ENCODE measurements at regions not wholly inside any gene's neighbourhood (a gene's known extent, or its start where the extent isn't known, plus 50 kb on each side); places are given as distances from the start of the nearest gene placed in this dataset.
"Not testable (repeated sequence)": the region's sequence is repeated elsewhere in the genome, so short reads cannot be mapped to it uniquely, and the experiment has no call there.

DNA sequence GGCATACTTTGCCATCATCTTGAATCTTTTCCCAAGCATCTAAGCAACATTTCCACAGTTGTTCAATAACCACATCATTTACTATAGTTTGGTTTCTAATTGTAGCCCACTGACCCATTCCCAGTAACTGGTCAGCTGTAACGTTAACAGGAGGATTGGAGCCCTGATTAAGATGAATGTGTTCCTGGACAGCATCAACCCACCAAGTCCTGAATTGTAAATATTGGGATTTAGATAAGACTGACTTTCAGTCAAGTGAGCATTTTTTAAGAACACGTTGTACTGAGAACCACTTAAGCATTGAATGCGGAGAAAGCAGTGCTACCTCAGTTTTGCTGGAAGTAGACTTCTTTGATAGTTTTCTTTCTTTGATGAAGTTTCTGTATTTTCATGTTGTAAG, 53.3 kb upstream of the ARL4D start:
- not testable (repeated sequence) for H3K4me3 ChIP-seq (ENCODE audit: extremely low read depth, insufficient read depth, low read length, poor library complexity, severe bottlenecking); H3K36me3 ChIP-seq (ENCODE audit: control insufficient read depth, insufficient read depth, low read length); H3K27ac ChIP-seq (ENCODE audit: low read depth, low read length, severe bottlenecking)
- no CpG with 5 or more reads among the region's 3 CpGs for WGBS, 2 experiments (ENCODE audit: insufficient coverage in 2 of 2)
- Histone ChIP-seq H3K9me3 (ENCODE audit: control insufficient read depth, low read length) (peaks cover 35% of the 10 kb centered on the region), H3K4me1 (ENCODE audit: control insufficient read depth, insufficient read depth, low read length, poor library complexity, severe bottlenecking) (peaks cover 11% of the 10 kb centered on the region)

DNA sequence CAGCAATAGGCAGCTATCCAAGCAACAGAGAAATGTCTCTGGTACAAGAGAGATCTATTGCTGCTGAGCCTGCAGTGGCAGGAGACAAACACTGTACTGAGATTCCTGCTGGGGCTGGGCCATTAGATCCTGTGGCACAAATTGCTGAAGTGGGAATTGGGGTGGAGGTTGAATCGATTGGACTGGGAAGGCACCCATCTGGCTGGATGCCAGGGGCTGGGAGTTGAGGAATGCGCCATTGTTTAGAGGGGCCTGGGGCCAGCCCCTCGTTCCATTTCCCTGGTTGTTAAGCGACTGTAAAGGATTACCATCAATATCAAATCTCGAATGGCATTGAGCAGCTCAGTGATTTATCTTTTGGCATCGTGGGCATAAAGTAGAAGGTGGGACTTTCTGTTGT, 54.1 kb upstream of the ARL4D start:
- Histone ChIP-seq H3K4me1 (ENCODE audit: control insufficient read depth, insufficient read depth, low read length, poor library complexity, severe bottlenecking) (peaks cover 11% of the 10 kb centered on the region), H3K9me3 (ENCODE audit: control insufficient read depth, low read length) (peaks cover 29% of the 10 kb centered on the region), H3K27ac (ENCODE audit: low read depth, low read length, severe bottlenecking) (no peak overlapping the region), H3K36me3 (ENCODE audit: control insufficient read depth, insufficient read depth, low read length) (no peaks in the 10 kb centered on the region), H3K4me3 (ENCODE audit: extremely low read depth, insufficient read depth, low read length, poor library complexity, severe bottlenecking) (no peak overlapping the region)
- WGBS, 2 experiments (ENCODE audit: insufficient coverage in 2 of 2): 89 to 98% methylated on average over 4 to 6 of the region's 6 CpGs

- peaks cover 11% of the 10 kb centered on the region for H3K4me1 ChIP-seq (ENCODE audit: control insufficient read depth, insufficient read depth, low read length, poor library complexity, severe bottlenecking)
- H3K4me3 ChIP-seq (ENCODE audit: extremely low read depth, insufficient read depth, low read length, poor library complexity, severe bottlenecking): no peak overlapping the region
- WGBS, 2 experiments (ENCODE audit: insufficient coverage in 2 of 2): 93 to 100% methylated on average over 1 to 4 of the region's 5 CpGs
- H3K27ac ChIP-seq (ENCODE audit: low read depth, low read length, severe bottlenecking): no peak overlapping the region
- no peaks in the 10 kb centered on the region for H3K36me3 ChIP-seq (ENCODE audit: control insufficient read depth, insufficient read depth, low read length)
- H3K9me3 ChIP-seq (ENCODE audit: control insufficient read depth, low read length): peaks cover 8% of the 10 kb centered on the region
These were observed 56.3 kb upstream of the ARL4D start for GRCh38 chr17:43342589-43342890.

- Histone ChIP-seq H3K9me3 (ENCODE audit: control insufficient read depth, low read length) (peaks cover 2% of the 10 kb centered on the region), H3K4me1 (ENCODE audit: control insufficient read depth, insufficient read depth, low read length, poor library complexity, severe bottlenecking) (peaks cover 11% of the 10 kb centered on the region), H3K4me3 (ENCODE audit: extremely low read depth, insufficient read depth, low read length, poor library complexity, severe bottlenecking) (no peak overlapping the region), H3K36me3 (ENCODE audit: control insufficient read depth, insufficient read depth, low read length) (no peaks in the 10 kb centered on the region), H3K27ac (ENCODE audit: low read depth, low read length, severe bottlenecking) (no peak overlapping the region)
- 76 to 81% methylated on average over 6 to 7 of the region's 7 CpGs for WGBS, 2 experiments (ENCODE audit: insufficient coverage in 2 of 2)
These were observed 56.8 kb upstream of the ARL4D start for GRCh38 chr17:43341715-43342588.

GRCh38 chr17:43338886-43339516, 59.8 kb upstream of the ARL4D start:
- Histone ChIP-seq H3K9me3 (ENCODE audit: control insufficient read depth, low read length) (no peaks in the 10 kb centered on the region), H3K4me3 (ENCODE audit: extremely low read depth, insufficient read depth, low read length, poor library complexity, severe bottlenecking) (no peak overlapping the region), H3K4me1 (ENCODE audit: control insufficient read depth, insufficient read depth, low read length, poor library complexity, severe bottlenecking) (peaks cover 14% of the 10 kb centered on the region), H3K36me3 (ENCODE audit: control insufficient read depth, insufficient read depth, low read length) (no peaks in the 10 kb centered on the region), H3K27ac (ENCODE audit: low read depth, low read length, severe bottlenecking) (no peak overlapping the region)
- WGBS, 2 experiments (ENCODE audit: insufficient coverage in 2 of 2): 67 to 71% methylated on average over 8 to 9 of the region's 11 CpGs

DNA sequence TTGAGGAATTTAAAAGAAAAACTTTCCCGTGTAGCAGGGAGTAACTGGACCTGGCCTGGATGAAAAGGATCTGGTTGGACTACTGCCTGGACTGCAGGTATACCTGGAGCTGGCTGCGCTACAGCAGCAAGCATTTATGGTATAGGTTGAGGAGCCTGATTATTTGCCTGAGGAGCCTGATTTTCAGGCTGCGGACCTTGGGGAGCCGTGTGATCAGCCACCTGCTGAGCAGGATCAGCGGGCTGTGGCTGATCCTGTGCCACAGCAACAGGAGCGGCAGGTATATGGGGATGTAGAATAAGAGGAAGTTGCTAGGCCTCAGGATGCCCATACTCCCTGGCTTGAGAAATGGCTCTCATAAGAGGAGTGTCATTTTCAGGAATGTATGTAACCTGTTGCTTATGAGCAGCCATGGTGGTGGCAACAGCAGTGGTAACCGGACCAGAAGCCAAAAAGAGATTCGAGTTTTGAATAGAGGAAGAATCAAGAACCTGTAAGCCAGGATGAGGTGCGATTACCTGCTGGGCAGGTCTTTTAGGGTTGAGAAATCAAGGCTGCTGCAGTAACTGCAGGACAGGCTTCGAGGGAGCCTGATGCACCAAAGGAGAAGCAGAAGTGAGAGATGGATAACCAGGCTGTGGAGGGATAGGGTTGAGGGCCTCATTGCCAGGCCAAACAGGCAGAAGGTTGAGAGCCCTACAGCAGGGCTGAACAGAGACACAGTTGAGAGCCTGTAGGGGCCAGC, 60.9 kb upstream of the ARL4D start:
- Histone ChIP-seq H3K9me3 (ENCODE audit: control insufficient read depth, low read length) (no peaks in the 10 kb centered on the region), H3K27ac (ENCODE audit: low read depth, low read length, severe bottlenecking) (no peak overlapping the region), H3K36me3 (ENCODE audit: control insufficient read depth, insufficient read depth, low read length) (no peaks in the 10 kb centered on the region), H3K4me3 (ENCODE audit: extremely low read depth, insufficient read depth, low read length, poor library complexity, severe bottlenecking) (no peak overlapping the region), H3K4me1 (ENCODE audit: control insufficient read depth, insufficient read depth, low read length, poor library complexity, severe bottlenecking) (peaks cover 19% of the 10 kb centered on the region)
- 83 to 85% methylated on average over 10 of the region's 10 CpGs for WGBS, 2 experiments (ENCODE audit: insufficient coverage in 2 of 2)

DNA sequence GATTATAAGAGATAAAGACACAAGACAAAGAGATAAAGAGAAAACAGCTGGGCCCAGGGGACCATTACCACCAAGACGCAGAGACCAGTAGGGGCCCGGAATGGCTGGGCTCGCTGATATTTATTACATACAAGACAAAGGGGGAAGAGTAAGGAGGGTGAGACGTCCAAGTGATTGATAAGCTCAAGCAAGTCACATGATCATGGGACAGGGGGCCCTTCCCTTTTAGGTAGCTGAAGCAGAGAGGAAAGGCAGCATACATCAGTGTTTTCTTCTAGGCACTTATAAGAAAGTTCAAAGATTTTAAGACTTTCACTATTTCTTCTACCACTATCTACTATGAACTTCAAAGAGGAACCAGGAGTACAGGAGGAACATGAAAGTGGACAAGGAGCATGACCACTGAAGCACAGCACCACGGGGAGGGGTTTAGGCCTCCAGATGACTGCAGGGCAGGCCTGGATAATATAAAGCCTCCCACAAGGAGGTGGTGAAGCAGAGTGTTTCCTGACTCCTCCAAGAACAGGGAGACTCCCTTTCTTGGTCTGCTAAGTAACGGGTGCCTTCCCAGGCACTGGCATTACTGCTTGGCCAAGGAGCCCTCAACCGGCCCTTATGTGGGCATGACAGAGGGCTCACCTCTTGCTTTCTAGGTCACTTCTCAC, 63.9 kb upstream of the ARL4D start:
- 78 to 86% methylated on average over 4 of the region's 7 CpGs for WGBS, 2 experiments (ENCODE audit: insufficient coverage in 2 of 2)
- peaks cover 8% of the 10 kb centered on the region for H3K4me1 ChIP-seq (ENCODE audit: control insufficient read depth, insufficient read depth, low read length, poor library complexity, severe bottlenecking)
- no peaks in the 10 kb centered on the region for H3K9me3 ChIP-seq (ENCODE audit: control insufficient read depth, low read length)
- H3K4me3 ChIP-seq (ENCODE audit: extremely low read depth, insufficient read depth, low read length, poor library complexity, severe bottlenecking): no peak overlapping the region
- no peaks in the 10 kb centered on the region for H3K36me3 ChIP-seq (ENCODE audit: control insufficient read depth, insufficient read depth, low read length)
- H3K27ac ChIP-seq (ENCODE audit: low read depth, low read length, severe bottlenecking): peak overlapping the region; percentile 31

- Histone ChIP-seq H3K4me1 (ENCODE audit: control insufficient read depth, insufficient read depth, low read length, poor library complexity, severe bottlenecking) (peaks cover 8% of the 10 kb centered on the region), H3K9me3 (ENCODE audit: control insufficient read depth, low read length) (no peaks in the 10 kb centered on the region), H3K4me3 (ENCODE audit: extremely low read depth, insufficient read depth, low read length, poor library complexity, severe bottlenecking) (no peak overlapping the region), H3K27ac (ENCODE audit: low read depth, low read length, severe bottlenecking) (no peak overlapping the region), H3K36me3 (ENCODE audit: control insufficient read depth, insufficient read depth, low read length) (no peaks in the 10 kb centered on the region)
- WGBS, 2 experiments (ENCODE audit: insufficient coverage in 2 of 2): 92 to 97% methylated on average over 7 to 12 of the region's 12 CpGs
These were observed 65.3 kb upstream of the ARL4D start for GRCh38 chr17:43333433-43333943.

- no peak overlapping the region for H3K27ac ChIP-seq (ENCODE audit: low read depth, low read length, severe bottlenecking)
- no peaks in the 10 kb centered on the region for H3K36me3 ChIP-seq (ENCODE audit: control insufficient read depth, insufficient read depth, low read length)
- H3K4me1 ChIP-seq (ENCODE audit: control insufficient read depth, insufficient read depth, low read length, poor library complexity, severe bottlenecking): peaks cover 15% of the 10 kb centered on the region
- WGBS, 2 experiments (ENCODE audit: insufficient coverage in 2 of 2): 89 to 95% methylated on average over 5 to 6 of the region's 6 CpGs
- no peak overlapping the region for H3K4me3 ChIP-seq (ENCODE audit: extremely low read depth, insufficient read depth, low read length, poor library complexity, severe bottlenecking)
- H3K9me3 ChIP-seq (ENCODE audit: control insufficient read depth, low read length): no peaks in the 10 kb centered on the region
These were observed 66.6 kb upstream of the ARL4D start for GRCh38 chr17:43332230-43332629.

DNA sequence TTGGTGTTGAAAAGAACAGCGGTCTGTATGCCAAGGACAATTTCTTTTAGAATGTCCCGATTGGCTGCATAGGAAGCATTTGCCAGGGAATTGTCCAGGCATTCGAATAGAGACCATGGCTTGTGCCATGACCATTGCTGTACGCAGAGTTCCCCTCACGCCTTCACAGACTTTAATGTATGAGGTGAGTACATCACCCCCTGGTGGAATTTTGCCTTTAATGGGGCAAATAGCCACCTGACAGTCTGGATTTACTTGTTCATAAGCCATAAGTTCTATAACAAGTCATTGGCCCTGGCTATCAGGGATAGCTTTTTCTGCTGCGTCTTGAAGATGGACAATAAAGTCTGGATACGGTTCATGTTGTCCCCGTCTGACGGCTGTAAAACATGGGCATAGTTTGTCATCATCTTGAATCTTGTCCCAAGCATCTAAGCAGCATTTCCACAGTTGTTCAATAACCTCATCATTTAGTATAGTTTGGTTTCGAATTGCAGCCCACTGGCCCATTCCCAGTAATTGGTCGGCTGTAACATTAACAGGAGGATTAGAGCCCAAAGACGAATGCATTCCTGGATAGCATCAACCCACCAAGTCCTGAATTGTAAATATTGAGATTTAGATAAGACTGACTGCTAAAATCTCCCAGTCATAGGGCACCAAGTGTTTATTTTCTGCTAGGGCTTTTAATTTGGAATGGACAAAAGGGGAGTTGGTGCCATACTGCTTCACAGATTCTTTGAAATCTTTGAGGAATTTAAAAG, 67.7 kb upstream of the ARL4D start:
- H3K27ac ChIP-seq (ENCODE audit: low read depth, low read length, severe bottlenecking): no peak overlapping the region
- H3K36me3 ChIP-seq (ENCODE audit: control insufficient read depth, insufficient read depth, low read length): no peaks in the 10 kb centered on the region
- WGBS, 2 experiments (ENCODE audit: insufficient coverage in 2 of 2): 96 to 97% methylated on average over 9 to 11 of the region's 12 CpGs
- H3K4me3 ChIP-seq (ENCODE audit: extremely low read depth, insufficient read depth, low read length, poor library complexity, severe bottlenecking): no peak overlapping the region
- peaks cover 16% of the 10 kb centered on the region for H3K4me1 ChIP-seq (ENCODE audit: control insufficient read depth, insufficient read depth, low read length, poor library complexity, severe bottlenecking)
- H3K9me3 ChIP-seq (ENCODE audit: control insufficient read depth, low read length): no peaks in the 10 kb centered on the region

Data from mesodermal cell (in vitro differentiated cells).